Esophagus squamous epithelium (tissue), 5 donors: ENCODE measurements at regions not wholly inside any gene's neighbourhood (a gene's known extent, or its start where the extent isn't known, plus 50 kb on each side); places are given as distances from the start of the nearest gene placed in this dataset.
"Not testable (repeated sequence)": the region's sequence is repeated elsewhere in the genome, so short reads cannot be mapped to it uniquely, and the experiment has no call there.

Source experiments
- DNase-seq: peaks from one replicate; lab custom pipeline; 2025; lab: John Stamatoyannopoulos, UW
- H3K27ac ChIP-seq, 4 donors: fragments of 200-600 bp; sonication (generic); one replicate each; pipeline ENCODE4 v1.5.1; 2016 to 2019; ENCODE audit warnings: mild to moderate bottlenecking in 1 of 4
- H3K27me3 ChIP-seq, 4 donors: fragments of 200-600 bp; sonication (generic); 1 replicate in 3 of 4; 2 replicates in 1 of 4; pipeline versions ENCODE4 v1.5.1 to v1.6.0; 2017 to 2021; ENCODE audit warnings: antibody characterized with exemption in 1 of 4
- H3K36me3 ChIP-seq, 3 donors: fragments of 200-600 bp; sonication (generic); one replicate each; pipeline ENCODE4 v1.5.1; 2016 to 2019
- H3K4me1 ChIP-seq, 3 donors: fragments of 200-600 bp; sonication (generic); one replicate each; pipeline ENCODE4 v1.5.1; 2017 to 2019
- H3K4me3 ChIP-seq, 4 donors: fragments of 200-600 bp; sonication (generic); 1 replicate in 3 of 4; 2 replicates in 1 of 4; pipeline ENCODE4 v1.5.1; 2016 to 2019; ENCODE audit warnings: mild to moderate bottlenecking in 2 of 4, moderate library complexity in 1 of 4
- H3K9me3 ChIP-seq, 3 donors: fragments of 200-600 bp; sonication (generic); one replicate each; pipeline ENCODE4 v1.5.1; 2016 to 2019
- POLR2A ChIP-seq, 4 donors: fragments of 450-650 bp; IDR thresholded peaks; one replicate each; pipeline ENCODE4 v1.6.1; 2017; ENCODE audit warnings: antibody characterized with exemption in 4 of 4, mild to moderate bottlenecking in 4 of 4, moderate library complexity in 3 of 4
- WGBS, 2 donors: methylation state at CpG; one replicate each; pipeline ENCODE4 v1.1.5; 2018; 5-methylcytosine and 5-hydroxymethylcytosine counted together
- intact Hi-C: fragments of 100-400 bp; cut with DNase I; formaldehyde crosslinking; loops from one replicate; pipeline ENCODE4 v1.15.0; 2022
- TF ChIP-seq, protein P1 (sequence below), 6 experiments: fragments of 450-650 bp in 4 of 6; fragments of 200-600 bp in 2 of 6; sonication (generic) in 2 of 6; IDR thresholded peaks; one replicate each; pipeline ENCODE4 v1.5.1; 2016 to 2019; ENCODE audit warnings: antibody characterized with exemption in 6 of 6, mild to moderate bottlenecking in 4 of 6, moderate library complexity in 4 of 6
- donor health status: DM: yes; HTN: yes; CAD: no.

DNA sequence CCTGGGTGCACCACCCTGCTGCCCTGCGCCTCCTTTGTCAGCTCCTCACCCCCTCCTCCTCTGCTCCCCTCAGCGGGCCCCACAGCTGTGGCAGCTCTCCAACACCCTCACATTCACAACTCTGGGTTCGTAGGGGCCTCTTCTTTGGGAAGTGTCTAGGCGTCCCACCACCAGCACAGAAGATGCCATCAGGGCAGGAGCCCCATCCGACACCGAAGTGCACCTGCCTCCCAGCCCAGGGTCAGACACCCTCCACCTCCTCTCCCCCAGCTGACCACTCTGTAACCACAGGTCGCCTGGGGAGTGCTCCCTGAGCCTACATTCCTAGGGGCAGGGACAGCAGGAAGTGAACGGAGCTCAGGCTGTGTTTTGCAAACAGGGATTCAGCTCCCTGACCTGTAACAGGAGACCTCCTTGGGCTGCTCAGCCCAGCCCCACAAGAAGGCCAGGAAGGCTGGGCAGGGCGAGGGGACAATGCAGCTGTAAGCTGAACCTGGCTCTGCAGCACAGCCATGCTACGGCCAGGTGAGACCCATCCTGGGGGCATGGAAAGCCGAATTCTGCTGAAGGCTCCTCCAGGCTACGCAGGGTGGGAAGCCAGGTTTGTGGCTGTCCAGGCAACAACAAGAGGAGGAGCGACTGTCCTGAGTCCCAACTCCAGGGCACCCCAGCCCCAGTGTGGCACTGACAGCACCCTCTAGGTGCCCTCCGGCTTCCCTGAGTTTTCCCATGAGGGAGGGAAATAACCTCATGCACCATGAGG is 269.0 kb downstream of the GOLGA6L6 start:
- 72 to 74% methylated on average over 12 to 14 of the region's 14 CpGs for WGBS, 2 donors
- no peaks in the 10 kb centered on the region for H3K4me1 ChIP-seq
- H3K36me3 ChIP-seq = no peaks in the 10 kb centered on the region
- TF ChIP-seq, protein P1, sequence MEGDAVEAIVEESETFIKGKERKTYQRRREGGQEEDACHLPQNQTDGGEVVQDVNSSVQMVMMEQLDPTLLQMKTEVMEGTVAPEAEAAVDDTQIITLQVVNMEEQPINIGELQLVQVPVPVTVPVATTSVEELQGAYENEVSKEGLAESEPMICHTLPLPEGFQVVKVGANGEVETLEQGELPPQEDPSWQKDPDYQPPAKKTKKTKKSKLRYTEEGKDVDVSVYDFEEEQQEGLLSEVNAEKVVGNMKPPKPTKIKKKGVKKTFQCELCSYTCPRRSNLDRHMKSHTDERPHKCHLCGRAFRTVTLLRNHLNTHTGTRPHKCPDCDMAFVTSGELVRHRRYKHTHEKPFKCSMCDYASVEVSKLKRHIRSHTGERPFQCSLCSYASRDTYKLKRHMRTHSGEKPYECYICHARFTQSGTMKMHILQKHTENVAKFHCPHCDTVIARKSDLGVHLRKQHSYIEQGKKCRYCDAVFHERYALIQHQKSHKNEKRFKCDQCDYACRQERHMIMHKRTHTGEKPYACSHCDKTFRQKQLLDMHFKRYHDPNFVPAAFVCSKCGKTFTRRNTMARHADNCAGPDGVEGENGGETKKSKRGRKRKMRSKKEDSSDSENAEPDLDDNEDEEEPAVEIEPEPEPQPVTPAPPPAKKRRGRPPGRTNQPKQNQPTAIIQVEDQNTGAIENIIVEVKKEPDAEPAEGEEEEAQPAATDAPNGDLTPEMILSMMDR (IDR thresholded peaks at IDR 0.05) = no peak
- no peak for TF ChIP-seq POLR2A (IDR thresholded peaks at IDR 0.05)
- no peak for DNase-seq
- no peak overlapping the region for H3K4me3 ChIP-seq
- peaks cover 0 to 4% (median 0%) of the 10 kb centered on the region in 4 donors for H3K27me3 ChIP-seq
- H3K27ac ChIP-seq = no peak overlapping the region
- intact Hi-C loops = no loop called here
- H3K9me3 ChIP-seq = peaks cover 0 to 33% (median 32%) of the 10 kb centered on the region in 3 donors

DNA sequence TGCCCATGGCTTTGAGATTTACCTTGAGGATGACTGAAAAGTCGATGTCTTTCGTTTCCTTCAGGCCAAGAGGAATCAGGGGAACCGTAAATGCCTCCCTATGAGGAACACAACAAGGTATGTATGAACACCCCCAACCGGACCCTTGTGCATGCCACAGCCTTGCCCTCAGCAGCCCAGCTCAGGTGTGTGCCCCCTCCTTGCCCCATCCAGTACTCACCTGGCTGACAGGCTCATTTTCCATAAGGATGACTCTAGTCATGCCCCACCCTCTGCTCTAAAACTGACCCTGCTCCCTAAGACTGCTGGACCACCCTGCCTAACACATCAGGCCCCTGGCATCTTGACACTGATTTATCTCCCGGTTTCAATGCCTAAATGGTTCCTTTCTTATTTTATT is 270.0 kb downstream of the GOLGA6L6 start:
- intact Hi-C loops = no loop called here
- H3K4me3 ChIP-seq = no peak overlapping the region
- peaks cover 0 to 27% (median 27%) of the 10 kb centered on the region in 3 donors for H3K9me3 ChIP-seq
- no peak overlapping the region for H3K27ac ChIP-seq
- no peaks in the 10 kb centered on the region for H3K4me1 ChIP-seq
- TF ChIP-seq POLR2A (IDR thresholded peaks at IDR 0.05) = no peak
- TF ChIP-seq, protein P1 (IDR thresholded peaks at IDR 0.05) = no peak
- peaks cover 0 to 4% (median 0%) of the 10 kb centered on the region in 4 donors for H3K27me3 ChIP-seq
- no peak for DNase-seq
- 63 to 65% methylated on average over 5 of the region's 5 CpGs for WGBS, 2 donors
- no peaks in the 10 kb centered on the region for H3K36me3 ChIP-seq

DNA sequence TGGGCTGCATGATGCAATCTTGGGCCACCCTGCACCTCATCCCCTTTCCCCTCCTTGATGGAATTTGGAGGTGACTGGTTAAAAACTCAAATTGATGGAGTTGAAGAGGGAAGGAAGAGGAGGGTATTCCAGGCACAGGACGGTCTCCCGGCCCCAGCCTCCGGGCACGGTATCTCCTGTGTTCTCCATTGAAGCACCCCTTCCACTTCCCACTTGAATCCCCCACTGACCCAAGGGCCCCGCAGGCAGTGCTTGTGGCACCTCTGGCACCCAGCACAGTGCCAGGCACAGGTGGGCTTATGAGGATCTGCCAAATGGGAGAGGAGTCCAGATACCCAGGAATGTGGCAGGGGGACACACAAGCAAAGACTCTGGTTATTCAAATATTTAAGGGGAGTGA is 271.6 kb downstream of the GOLGA6L6 start:
- H3K27ac ChIP-seq, intact Hi-C loops, H3K4me3 ChIP-seq, H3K36me3 ChIP-seq, DNase-seq, H3K4me1 ChIP-seq, H3K27me3 ChIP-seq: not testable (repeated sequence)
- H3K9me3 ChIP-seq = peaks cover 0 to 23% (median 23%) of the 10 kb centered on the region in 3 donors
- WGBS, 2 donors = 83 to 99% methylated on average over 5 of the region's 5 CpGs

DNA sequence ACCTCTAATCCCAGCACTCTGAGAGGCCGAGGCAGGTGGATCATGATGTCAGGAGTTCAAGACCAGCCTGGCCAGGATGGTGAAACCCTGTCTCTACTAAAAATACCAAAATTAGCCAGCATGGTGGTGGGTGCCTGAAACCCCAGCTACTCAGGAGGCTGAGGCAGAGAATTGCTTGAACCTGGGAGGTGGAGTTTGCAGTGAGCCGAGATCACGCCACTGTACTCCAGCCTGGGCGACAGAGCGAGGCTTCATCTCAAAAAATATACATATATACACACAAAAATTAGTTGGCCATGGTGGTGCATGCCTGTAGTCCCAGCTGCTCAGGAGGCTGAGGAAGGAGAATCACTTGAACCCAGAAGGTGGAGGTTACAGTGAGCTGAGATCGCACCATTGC is 273.6 kb downstream of the GOLGA6L6 start:
- intact Hi-C loops = not testable (repeated sequence)
- WGBS, 2 donors = 90 to 96% methylated on average over 6 of the region's 6 CpGs

DNA sequence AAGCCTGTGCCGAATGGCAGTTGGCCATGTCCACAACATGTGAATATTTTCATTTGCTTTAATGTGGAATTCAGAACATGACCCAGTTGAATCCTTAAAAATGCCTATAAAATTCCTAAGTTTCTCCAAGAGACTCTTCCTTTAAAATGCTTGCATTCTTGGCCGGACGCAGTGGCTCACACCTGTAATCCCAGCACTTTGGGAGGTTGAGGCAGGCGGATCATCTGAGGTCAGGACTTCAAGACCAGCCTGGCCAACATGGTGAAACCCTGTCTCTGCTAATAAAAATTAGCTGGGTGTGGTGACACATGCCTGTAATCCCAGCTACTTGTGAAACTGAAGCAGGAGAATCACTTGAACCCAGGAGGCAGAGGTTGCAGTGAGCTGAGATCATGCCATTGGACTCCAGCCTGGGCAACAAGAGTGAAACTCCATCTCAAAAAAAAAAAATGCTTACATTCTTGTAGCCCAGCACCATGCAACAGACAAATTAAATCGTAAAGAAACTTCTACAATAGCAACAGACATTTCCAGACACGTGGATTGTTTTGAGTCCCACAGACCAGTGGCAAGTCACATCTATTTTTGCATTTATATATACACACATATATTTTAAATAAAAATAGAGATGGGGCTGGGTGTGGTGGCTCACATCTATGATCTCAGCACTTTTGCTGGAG is 274.4 kb downstream of the GOLGA6L6 start:
- 60% methylated on average over 6 of the region's 6 CpGs for WGBS, 2 donors
- intact Hi-C loops, DNase-seq: not testable (repeated sequence)

More for the DNA sequence above, 273.6 kb downstream of the GOLGA6L6 start:
- DNase-seq, H3K4me3 ChIP-seq, H3K27me3 ChIP-seq, H3K4me1 ChIP-seq, H3K27ac ChIP-seq, H3K36me3 ChIP-seq: not testable (repeated sequence)
- peaks cover 0 to 21% (median 10%) of the 10 kb centered on the region in 3 donors for H3K9me3 ChIP-seq

DNA sequence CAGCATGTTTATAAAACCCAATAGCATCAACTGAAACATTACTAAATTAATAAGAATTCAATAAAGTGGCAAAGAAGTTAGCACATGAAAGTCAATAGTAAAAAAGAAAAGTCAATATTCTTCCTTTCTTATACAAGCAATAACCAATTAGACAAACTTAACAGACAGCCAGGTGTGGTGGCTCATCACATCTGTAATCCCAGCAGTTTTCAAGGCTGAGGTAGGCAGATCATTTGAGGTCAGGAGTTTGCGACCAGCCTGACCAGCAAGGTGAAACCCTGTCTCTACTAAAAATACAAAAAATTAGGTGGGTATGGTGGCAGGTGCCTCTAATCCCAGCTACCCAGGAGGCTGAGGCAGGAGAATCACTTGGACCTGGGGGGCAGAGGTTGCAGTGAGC is 275.9 kb downstream of the GOLGA6L6 start:
- 63 to 68% methylated on average over 1 of the region's 1 CpG for WGBS, 2 donors

More for the DNA sequence above, 274.4 kb downstream of the GOLGA6L6 start:
- H3K4me3 ChIP-seq, H3K27me3 ChIP-seq, H3K4me1 ChIP-seq, H3K36me3 ChIP-seq, H3K27ac ChIP-seq: not testable (repeated sequence)
- peaks cover 0 to 13% (median 2%) of the 10 kb centered on the region in 3 donors for H3K9me3 ChIP-seq

DNA sequence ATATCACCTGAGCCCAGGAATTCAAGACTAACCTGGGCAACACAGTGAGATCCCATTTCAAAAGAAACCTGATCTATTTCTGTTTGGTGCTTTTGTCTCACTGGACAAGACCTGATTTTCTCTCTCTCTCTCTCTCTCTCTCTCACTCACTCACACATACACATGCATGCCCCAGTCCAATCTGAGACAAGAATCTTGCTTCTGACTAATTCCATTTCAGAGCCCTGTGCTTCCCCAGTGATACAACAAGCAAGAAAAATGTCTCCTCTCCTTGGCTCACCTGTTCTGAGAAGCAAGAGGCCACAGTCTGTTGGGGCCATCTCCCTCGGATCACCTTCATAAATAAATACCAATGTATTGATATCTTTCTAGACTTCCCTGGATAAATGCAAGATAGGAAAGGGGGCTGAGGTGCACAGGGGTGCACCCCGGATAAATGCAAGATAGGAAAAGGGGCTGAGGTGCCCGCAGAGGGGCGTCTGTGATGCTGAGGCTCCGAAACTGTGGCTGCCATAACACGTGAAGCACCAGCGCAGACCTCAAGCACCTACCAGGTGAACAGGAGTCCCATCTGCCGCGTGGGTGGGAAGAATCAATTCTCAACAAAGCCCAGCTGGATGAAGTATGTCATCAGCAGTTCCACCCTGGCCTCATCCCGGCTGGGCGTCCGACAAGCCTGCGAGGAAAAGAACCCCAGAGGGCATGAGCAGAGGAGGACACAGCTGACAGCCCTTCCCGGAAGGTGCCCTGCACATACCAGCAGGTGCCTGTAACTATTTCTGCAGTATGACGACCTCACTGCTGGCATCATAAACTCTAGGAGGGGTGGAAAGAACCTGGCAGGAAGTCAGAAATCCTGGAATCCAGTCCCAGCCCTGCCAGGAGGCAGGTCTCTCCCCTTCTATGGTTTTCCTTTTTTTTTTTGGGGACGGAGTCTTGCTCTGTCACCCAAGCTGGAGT is 280.0 kb downstream of the GOLGA6L6 start:
- H3K36me3 ChIP-seq, H3K4me1 ChIP-seq, H3K27me3 ChIP-seq, H3K27ac ChIP-seq, intact Hi-C loops, DNase-seq, H3K4me3 ChIP-seq: not testable (repeated sequence)
- peaks cover 0 to 13% (median 5%) of the 10 kb centered on the region in 3 donors for H3K9me3 ChIP-seq
- 71 to 76% methylated on average over 14 to 16 of the region's 16 CpGs for WGBS, 2 donors

More for the DNA sequence above, 275.9 kb downstream of the GOLGA6L6 start:
- intact Hi-C loops, DNase-seq, H3K36me3 ChIP-seq, H3K27me3 ChIP-seq, H3K27ac ChIP-seq, H3K4me3 ChIP-seq, H3K9me3 ChIP-seq, H3K4me1 ChIP-seq: not testable (repeated sequence)

DNA sequence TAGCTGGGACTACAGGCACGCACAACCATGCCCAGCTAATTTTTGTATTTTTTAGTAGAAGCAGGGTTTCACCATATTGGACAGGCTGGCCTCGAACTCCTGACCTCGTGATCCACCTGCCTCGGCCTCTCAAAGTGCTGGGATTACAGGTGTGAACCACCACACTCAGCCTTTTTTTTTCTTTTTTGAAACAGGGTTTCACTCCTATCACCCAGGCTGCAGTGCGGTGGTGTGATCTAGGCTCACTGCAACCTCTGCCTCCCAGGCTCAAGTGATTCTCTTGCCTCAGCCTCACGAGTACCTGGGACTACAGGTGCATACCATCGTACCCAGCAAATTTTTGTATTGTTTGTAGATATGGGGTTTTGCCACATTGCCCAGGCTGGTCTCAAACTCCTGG is 280.9 kb downstream of the GOLGA6L6 start:
- H3K4me3 ChIP-seq, H3K27me3 ChIP-seq, H3K36me3 ChIP-seq, DNase-seq, H3K27ac ChIP-seq, H3K4me1 ChIP-seq, intact Hi-C loops: not testable (repeated sequence)
- H3K9me3 ChIP-seq = peaks cover 0 to 13% (median 5%) of the 10 kb centered on the region in 3 donors
- WGBS, 2 donors = 68% methylated on average over 7 of the region's 7 CpGs

DNA sequence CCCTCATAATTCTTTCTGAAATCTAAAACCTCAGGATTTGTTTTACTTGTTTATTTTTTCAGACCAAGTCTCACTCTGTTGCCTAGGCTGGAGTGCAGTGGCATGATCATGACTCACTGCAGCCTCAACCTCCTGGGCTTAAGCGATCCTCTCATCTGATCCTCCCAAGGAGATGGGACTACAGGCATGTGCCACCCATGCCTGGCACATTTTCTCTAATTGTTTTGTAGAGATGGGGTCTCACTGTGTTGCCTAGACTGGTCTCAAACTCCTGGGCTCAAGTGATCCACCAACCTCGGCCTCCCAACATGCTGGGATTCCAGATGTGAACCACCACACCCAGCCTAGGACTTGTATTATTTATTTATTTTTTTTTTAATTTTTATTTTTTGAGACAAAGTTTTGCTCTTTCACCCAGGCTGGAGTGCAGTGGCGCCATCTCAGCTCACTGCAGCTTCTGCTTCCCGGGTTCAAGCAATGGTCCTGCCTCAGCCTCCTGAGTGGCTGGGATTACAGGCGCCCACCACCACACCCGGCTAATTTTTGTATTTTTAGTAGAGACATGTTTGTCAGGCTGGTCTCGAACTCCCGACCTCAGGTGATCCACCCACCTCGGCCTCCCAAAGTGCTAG is 281.9 kb downstream of the GOLGA6L6 start:
- H3K4me1 ChIP-seq, H3K27me3 ChIP-seq, intact Hi-C loops, H3K36me3 ChIP-seq, H3K27ac ChIP-seq, DNase-seq, H3K4me3 ChIP-seq: not testable (repeated sequence)
- WGBS, 2 donors = 74 to 81% methylated on average over 9 of the region's 9 CpGs
- peaks cover 0 to 13% (median 5%) of the 10 kb centered on the region in 3 donors for H3K9me3 ChIP-seq
